Testis (tissue), 2 donors: ENCODE measurements at regions not wholly inside any gene's neighbourhood (a gene's known extent, or its start where the extent isn't known, plus 50 kb on each side); places are given as distances from the start of the nearest gene placed in this dataset.

ENCODE experiments used
- CTCF ChIP-seq, 3 experiments: fragments of 450-650 bp in 2 of 3; fragments of 200-600 bp in 1 of 3; sonication (generic) in 1 of 3; IDR thresholded peaks; one replicate each; pipeline ENCODE4 v1.5.1; 2016 to 2019; ENCODE audit warnings: antibody characterized with exemption in 3 of 3, mild to moderate bottlenecking in 2 of 3, moderate library complexity in 1 of 3
- POLR2A ChIP-seq: fragments of 450-650 bp; IDR thresholded peaks from one replicate; pipeline ENCODE4 v1.6.1; 2017; ENCODE audit warnings: antibody characterized with exemption, mild to moderate bottlenecking, moderate library complexity

- no peak for TF ChIP-seq POLR2A
- no peak for TF ChIP-seq CTCF (IDR thresholded peaks at IDR 0.05)
Observed at GRCh38 chr6:4470698-4471210, 305.4 kb upstream of the CDYL start.
